HCT116 (cell line): ENCODE measurements at regions not wholly inside any gene's neighbourhood (a gene's known extent, or its start where the extent isn't known, plus 50 kb on each side); places are given as distances from the start of the nearest gene placed in this dataset.

Experiments used
- ATAC-seq: fragments of 200-7000 bp; cut with Tn5 transposase; 2 replicates; pipeline ENCODE4 v1.9.1; 2020; ENCODE audit warnings: mild to moderate bottlenecking, moderate library complexity
- BruUV-seq: library from RNA; stranded (reverse); fragments of 400-500 nt; replicated peaks from 2 replicates; lab custom pipeline; 2021; lab: Mats Ljungman, UMichigan
- CTCF ChIA-PET: fragments of 300-600 bp; sonication (Branson Sonifier 250); formaldehyde crosslinking; loops from one replicate; lab custom pipeline; 2021; ENCODE audit warnings: antibody characterized with exemption; lab: Charles Lee
- POLR2A ChIA-PET: fragments of 300-600, 350-600 bp; sonication (Branson Sonifier 250); formaldehyde crosslinking; loops from one replicate; lab custom pipeline; 2021; ENCODE audit warnings: antibody characterized with exemption; lab: Charles Lee
- RAD21 ChIA-PET, 2 experiments: fragments of 300-600 bp; sonication (Branson Sonifier 250); formaldehyde crosslinking; loops; one replicate each; lab custom pipeline; 2023; ENCODE audit warnings: low total read pairs in 2 of 2; ENCODE audit not compliant: uncharacterized antibody in 2 of 2, unreplicated experiment in 2 of 2, low non-redundant PET in 1 of 2; lab: Charles Lee
- DNase-seq: peaks from one replicate; pipeline ENCODE4 v3.0.0-alpha.2; 2010; ENCODE audit warnings: low read depth, low spot score
- H2AFZ ChIP-seq: fragments of 200-600 bp; shearing (Covaris generic), sonication (generic); 2 replicates; pipeline ENCODE4 v1.6.1; 2017; ENCODE audit warnings: low read depth, mixed run types, mixed read lengths, antibody characterized with exemption, low read length; ENCODE audit not compliant: poor library complexity, severe bottlenecking
- H3K27ac ChIP-seq: 2 replicates; pipeline ENCODE4 v1.5.1; 2012; ENCODE audit warnings: low read depth, low read length
- H3K27me3 ChIP-seq: fragments of 200-600 bp; sonication (generic); 2 replicates; pipeline ENCODE4 v1.6.1; 2016; ENCODE audit warnings: mixed run types, low read length, mixed read lengths; ENCODE audit not compliant: insufficient read depth
- H3K36me3 ChIP-seq, 2 experiments: fragments of 200-500 bp in 1 of 2; fragments of 200-600 bp in 1 of 2; sonication (Bioruptor generic) in 1 of 2; sonication (generic) in 1 of 2; 2 replicates each; pipeline versions ENCODE4 v1.5.1 to v1.6.1; 2014 to 2016; ENCODE audit warnings: low read length in 2 of 2, inconsistent platforms in 1 of 2, mixed read lengths in 1 of 2, mixed run types in 1 of 2; ENCODE audit not compliant: insufficient read depth in 2 of 2, control insufficient read depth in 1 of 2
- H3K4me1 ChIP-seq, 2 experiments: fragments of 200-600 bp in 1 of 2; sonication (generic) in 1 of 2; 2 replicates each; pipeline versions ENCODE4 v1.5.1 to v1.6.1; 2012 to 2017; ENCODE audit warnings: low read length in 2 of 2, inconsistent platforms in 1 of 2, mild to moderate bottlenecking in 1 of 2, mixed read lengths in 1 of 2, mixed run types in 1 of 2, moderate library complexity in 1 of 2; ENCODE audit not compliant: insufficient read depth in 2 of 2, control insufficient read depth in 1 of 2
- H3K4me2 ChIP-seq: fragments of 200-600 bp; sonication (generic); 2 replicates; pipeline ENCODE4 v1.6.1; 2017; ENCODE audit warnings: mixed run types, low read length, mixed read lengths
- H3K4me3 ChIP-seq, 2 experiments: fragments of 200-600 bp in 1 of 2; sonication (generic) in 1 of 2; replicated peaks in 1 of 2; 2 replicates each; pipeline ENCODE4 v1.5.1; 2011 to 2016; ENCODE audit warnings: low read length in 2 of 2, control low read depth in 1 of 2, low read depth in 1 of 2, mild to moderate bottlenecking in 1 of 2, mixed read lengths in 1 of 2, mixed run types in 1 of 2
- H3K79me2 ChIP-seq: fragments of 200-600 bp; sonication (generic); 2 replicates; pipeline ENCODE4 v1.6.1; 2017; ENCODE audit warnings: mild to moderate bottlenecking, mixed run types, low read length, moderate library complexity, mixed read lengths; ENCODE audit not compliant: insufficient read depth
- H3K9ac ChIP-seq: fragments of 200-600 bp; sonication (generic); 2 replicates; pipeline ENCODE4 v1.6.1; 2016; ENCODE audit warnings: low read length, mixed read lengths
- H3K9me2 ChIP-seq: fragments of 200-600 bp; sonication (generic), shearing (Covaris generic); 2 replicates; pipeline ENCODE4 v1.6.1; 2017; ENCODE audit warnings: mixed run types, mild to moderate bottlenecking, moderate library complexity; ENCODE audit not compliant: insufficient read depth
- H3K9me3 ChIP-seq, 2 experiments: fragments of 200-500 bp in 1 of 2; fragments of 200-600 bp in 1 of 2; sonication (Bioruptor generic) in 1 of 2; sonication (generic) in 1 of 2; 2 replicates each; pipeline ENCODE4 v1.6.1; 2014 to 2017; ENCODE audit warnings: low read length in 2 of 2, mixed read lengths in 2 of 2, inconsistent platforms in 1 of 2, low read depth in 1 of 2, mild to moderate bottlenecking in 1 of 2, mixed run types in 1 of 2, moderate library complexity in 1 of 2; ENCODE audit not compliant: control insufficient read depth in 1 of 2, insufficient read depth in 1 of 2
- H4K20me1 ChIP-seq: fragments of 200-600 bp; sonication (generic), shearing (Covaris generic); 2 replicates; pipeline ENCODE4 v1.6.1; 2017; ENCODE audit warnings: mixed run types, mild to moderate bottlenecking, moderate library complexity; ENCODE audit not compliant: insufficient read depth
- CBX3 ChIP-seq: IDR thresholded peaks from 2 replicates; pipeline ENCODE4 v1.6.1; 2012; ENCODE audit warnings: low read depth
- CEBPB ChIP-seq: IDR thresholded peaks from 2 replicates; pipeline ENCODE4 v1.6.1; 2012; ENCODE audit warnings: low read depth
- CTCF ChIP-seq, 3 experiments: fragments of 200-600 bp in 1 of 3; sonication (generic) in 1 of 3; IDR thresholded peaks in 2 of 3; conservative IDR thresholded peaks in 1 of 3; 2 replicates each; pipeline ENCODE4 v1.5.1; 2012 to 2017; ENCODE audit warnings: low read depth in 2 of 3, low read length in 2 of 3, antibody characterized with exemption in 1 of 3, borderline replicate concordance in 1 of 3, control low read depth in 1 of 3, mild to moderate bottlenecking in 1 of 3, mixed read lengths in 1 of 3, mixed run types in 1 of 3, moderate library complexity in 1 of 3; ENCODE audit not compliant: insufficient read depth in 1 of 3
- ELF1 ChIP-seq: IDR thresholded peaks from 2 replicates; pipeline ENCODE4 v1.6.1; 2012; ENCODE audit warnings: low read depth, borderline replicate concordance
- EZH2 ChIP-seq: fragments of 200-600 bp; sonication (generic); IDR thresholded peaks from 2 replicates; pipeline ENCODE4 v1.6.1; 2017; ENCODE audit warnings: antibody characterized with exemption, mixed run types
- FOSL1 ChIP-seq: IDR thresholded peaks from 2 replicates; pipeline ENCODE4 v1.6.1; 2012; ENCODE audit warnings: low read depth
- JUND ChIP-seq: IDR thresholded peaks from 2 replicates; pipeline ENCODE4 v1.6.1; 2012
- POLR2AphosphoS5 ChIP-seq: IDR thresholded peaks from 2 replicates; pipeline ENCODE4 v1.6.1; 2011; ENCODE audit warnings: mild to moderate bottlenecking, low read depth, low read length, moderate library complexity
- SIN3A ChIP-seq: IDR thresholded peaks from 2 replicates; pipeline ENCODE4 v1.6.1; 2012; ENCODE audit warnings: low read depth
- SRF ChIP-seq: IDR thresholded peaks from 2 replicates; pipeline ENCODE4 v1.6.1; 2012; ENCODE audit warnings: low read depth
- YY1 ChIP-seq: IDR thresholded peaks from 2 replicates; pipeline ENCODE4 v1.6.1; 2011; ENCODE audit warnings: low read length, low read depth, moderate library complexity, mild to moderate bottlenecking; ENCODE audit not compliant: insufficient replicate concordance; ENCODE audit errors: extremely low read depth
- ZFX ChIP-seq: fragments of 450-650 bp; IDR thresholded peaks from 2 replicates; pipeline ENCODE4 v1.6.1; 2017
- ZNF274 ChIP-seq: fragments of 200-500 bp; sonication (Bioruptor generic); IDR thresholded peaks from 2 replicates; pipeline ENCODE4 v1.6.1; 2014; ENCODE audit warnings: mild to moderate bottlenecking, low read depth, low read length, inconsistent platforms
- intact Hi-C: fragments of 100-400 bp; cut with micrococcal nuclease; formaldehyde crosslinking; loops from 2 replicates; pipeline ENCODE4 v1.10.0; 2022
- TF ChIP-seq, protein P1 (sequence below): IDR thresholded peaks from 2 replicates; pipeline ENCODE4 v1.6.1; 2012

GRCh38 chr17:13400491-13400890 is 201.2 kb downstream of the HS3ST3A1 start (continued):
- TF ChIP-seq ZFX (no peak), ELF1 (no peak), JUND (no peak), SIN3A (no peak), CEBPB (no peak), FOSL1 (no peak), ZNF274 (no peak), EZH2 (no peak)
- TF ChIP-seq, all 23 proteins: peak for 0

DNA sequence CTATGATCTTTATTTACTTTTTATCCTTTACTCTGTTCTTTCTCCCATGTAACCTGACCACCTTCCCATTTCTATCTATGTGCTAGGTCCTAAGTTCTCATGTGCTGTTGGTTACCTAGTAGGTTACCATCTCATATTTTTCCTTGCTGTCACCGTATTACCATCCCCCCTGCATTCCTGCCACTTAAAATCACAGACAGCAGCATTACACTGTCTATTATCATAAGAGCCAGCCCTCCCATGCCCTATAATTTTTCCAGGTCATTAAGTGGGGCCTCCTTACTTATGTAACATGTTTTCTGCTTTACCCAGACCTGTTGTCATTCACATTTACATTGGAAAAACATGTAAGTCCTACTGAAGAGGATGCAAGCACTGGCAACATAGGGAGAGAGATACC is 202.9 kb downstream of the HS3ST3A1 start:
- TF ChIP-seq SRF (no peak), POLR2AphosphoS5 (no peak), CTCF (IDR thresholded peaks at IDR 0.05 in 2 of 3, conservative IDR thresholded peaks at IDR 0.05 in 1 of 3; ENCODE audit: borderline replicate concordance in 1 of 3, insufficient read depth in 1 of 3, low read depth in 2 of 3, low read length in 2 of 3) (no peak), SIN3A (no peak), YY1 (no peak), ZFX (no peak), CBX3 (no peak), JUND (no peak), FOSL1 (no peak)
- TF ChIP-seq, protein P1, sequence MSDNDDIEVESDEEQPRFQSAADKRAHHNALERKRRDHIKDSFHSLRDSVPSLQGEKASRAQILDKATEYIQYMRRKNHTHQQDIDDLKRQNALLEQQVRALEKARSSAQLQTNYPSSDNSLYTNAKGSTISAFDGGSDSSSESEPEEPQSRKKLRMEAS: no peak
- CTCF ChIA-PET: no interaction called here
- RAD21 ChIA-PET: no interaction called here
- Histone ChIP-seq H3K4me3 (no peak overlapping the region), H2AFZ (no peak overlapping the region), H3K4me1 (no peaks in the 10 kb centered on the region), H3K4me2 (no peak overlapping the region), H3K27me3 (no peaks in the 10 kb centered on the region), H4K20me1 (no peaks in the 10 kb centered on the region), H3K27ac (no peak overlapping the region), H3K9me3 (no peaks in the 10 kb centered on the region), H3K9me2 (no peaks in the 10 kb centered on the region), H3K9ac (no peak overlapping the region), H3K36me3 (no peaks in the 10 kb centered on the region), H3K79me2 (no peaks in the 10 kb centered on the region)
- DNase-seq (no peak), ATAC-seq (no peak)
- no TSS peak for BruUV-seq
- POLR2A ChIA-PET: no interaction called here
- intact Hi-C loops: no loop called here
